Upper lobe of left lung (tissue), 6 donors: ENCODE measurements at regions not wholly inside any gene's neighbourhood (a gene's known extent, or its start where the extent isn't known, plus 50 kb on each side); places are given as distances from the start of the nearest gene placed in this dataset.
A peak's percentile ranks its signal among the peaks of the same experiment; 100 is the strongest.
"Not testable (repeated sequence)": the region's sequence is repeated elsewhere in the genome, so short reads cannot be mapped to it uniquely, and the experiment has no call there.

Experiments used
- ATAC-seq, 2 donors: fragments of 200-7000 bp; cut with Tn5 transposase; one replicate each; pipeline ENCODE4 v1.9.1; 2022; ENCODE audit warnings: mild to moderate bottlenecking in 2 of 2, moderate library complexity in 2 of 2; ENCODE audit not compliant: low FRiP score in 2 of 2
- DNase-seq, 2 donors: peaks; one replicate each; pipeline ENCODE4 v3.0.0-alpha.2; 2019 to 2020
- H3K27ac ChIP-seq, 4 donors: fragments of 200-600 bp; sonication (generic); one replicate each; pipeline ENCODE4 v1.5.1; 2016 to 2019
- H3K27me3 ChIP-seq, 4 donors: fragments of 200-600 bp; sonication (generic); one replicate each; pipeline ENCODE4 v1.5.1; 2017 to 2019
- H3K36me3 ChIP-seq, 4 donors: fragments of 200-600 bp; sonication (generic); one replicate each; pipeline ENCODE4 v1.5.1; 2016 to 2019
- H3K4me1 ChIP-seq, 4 donors: fragments of 200-600 bp; sonication (generic); one replicate each; pipeline ENCODE4 v1.5.1; 2018 to 2019
- H3K4me3 ChIP-seq, 4 donors: fragments of 200-600 bp; sonication (generic); one replicate each; pipeline ENCODE4 v1.5.1; 2017 to 2019; ENCODE audit warnings: mild to moderate bottlenecking in 2 of 4, moderate library complexity in 1 of 4
- H3K9me3 ChIP-seq, 4 donors: fragments of 200-600 bp; sonication (generic); one replicate each; pipeline ENCODE4 v1.5.1; 2018 to 2019
- CTCF ChIP-seq, 6 experiments: fragments of 450-650 bp in 4 of 6; fragments of 200-600 bp in 2 of 6; sonication (generic) in 2 of 6; IDR thresholded peaks; one replicate each; pipeline ENCODE4 v1.5.1; 2016 to 2019; ENCODE audit warnings: antibody characterized with exemption in 6 of 6
- EP300 ChIP-seq, 4 donors: sonication (generic); formaldehyde crosslinking; IDR thresholded peaks; one replicate each; pipeline ENCODE4 v1.5.1; 2017; ENCODE audit warnings: antibody characterized with exemption in 4 of 4, control low read depth in 2 of 4
- POLR2A ChIP-seq, 4 donors: fragments of 450-650 bp; IDR thresholded peaks; one replicate each; pipeline ENCODE4 v1.5.1; 2016 to 2017; ENCODE audit warnings: antibody characterized with exemption in 4 of 4, mild to moderate bottlenecking in 2 of 4
- POLR2AphosphoS5 ChIP-seq, 2 donors: sonication (generic); formaldehyde crosslinking; IDR thresholded peaks; one replicate each; pipeline ENCODE4 v1.5.1; 2017; ENCODE audit warnings: antibody characterized with exemption in 2 of 2
- WGBS, 2 donors: methylation state at CpG; one replicate each; pipeline ENCODE4 v1.1.5; 2017 to 2018; 5-methylcytosine and 5-hydroxymethylcytosine counted together
- donor health status: DM: no; HTN: no; CAD: no; lungs with moderate emphysema.
- donor health status: DM: no; HTN: yes; CAD: no; lungs with severe emphysema.

GRCh38 chr13:90645582-90645981 is 701.9 kb upstream of the MIR17HG start:
- no peak overlapping the region for H3K27ac ChIP-seq
- TF ChIP-seq POLR2AphosphoS5 (IDR thresholded peaks at IDR 0.05) (no peak), EP300 (IDR thresholded peaks at IDR 0.05) (no peak), POLR2A (IDR thresholded peaks at IDR 0.05) (no peak), CTCF (IDR thresholded peaks at IDR 0.05) (no peak)
- no peaks in the 10 kb centered on the region for H3K27me3 ChIP-seq
- no peak overlapping the region for H3K4me3 ChIP-seq
- no peaks in the 10 kb centered on the region for H3K4me1 ChIP-seq
- no peaks in the 10 kb centered on the region for H3K36me3 ChIP-seq
- no peak for ATAC-seq
- H3K9me3 ChIP-seq, result no peaks in the 10 kb centered on the region
- no peak for DNase-seq
- WGBS, 2 donors, result 94 to 100% methylated on average over 1 of the region's 1 CpG

DNA sequence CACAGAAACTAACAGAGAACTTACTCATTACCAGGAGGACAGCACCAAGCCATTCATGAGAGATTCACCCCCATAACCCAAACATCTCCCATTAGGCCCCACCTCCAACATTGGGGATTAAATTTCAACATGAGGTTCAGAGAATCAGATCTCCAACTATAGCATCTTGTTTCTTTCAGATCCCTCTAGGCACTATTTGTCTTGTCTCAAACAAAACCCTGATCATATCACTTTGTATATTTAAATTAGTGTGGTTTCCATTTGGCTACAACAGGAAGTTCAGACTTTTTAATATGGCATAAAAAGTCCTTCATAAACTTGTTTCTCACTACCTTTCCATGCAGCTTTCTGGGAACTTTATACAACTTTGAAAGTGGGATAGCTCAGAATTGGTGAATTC is 699.0 kb upstream of the MIR17HG start:
- ATAC-seq, result no peak
- Histone ChIP-seq H3K27ac (no peak overlapping the region), H3K27me3 (no peaks in the 10 kb centered on the region), H3K36me3 (no peaks in the 10 kb centered on the region), H3K9me3 (peaks cover 0 to 7% (median 0%) of the 10 kb centered on the region in 4 donors), H3K4me3 (no peak overlapping the region), H3K4me1 (no peaks in the 10 kb centered on the region)
- no peak for TF ChIP-seq EP300 (IDR thresholded peaks at IDR 0.05)
- TF ChIP-seq CTCF (IDR thresholded peaks at IDR 0.05), result no peak
- TF ChIP-seq POLR2A (IDR thresholded peaks at IDR 0.05), result no peak
- TF ChIP-seq POLR2AphosphoS5 (IDR thresholded peaks at IDR 0.05), result no peak
- DNase-seq, result no peak

DNA sequence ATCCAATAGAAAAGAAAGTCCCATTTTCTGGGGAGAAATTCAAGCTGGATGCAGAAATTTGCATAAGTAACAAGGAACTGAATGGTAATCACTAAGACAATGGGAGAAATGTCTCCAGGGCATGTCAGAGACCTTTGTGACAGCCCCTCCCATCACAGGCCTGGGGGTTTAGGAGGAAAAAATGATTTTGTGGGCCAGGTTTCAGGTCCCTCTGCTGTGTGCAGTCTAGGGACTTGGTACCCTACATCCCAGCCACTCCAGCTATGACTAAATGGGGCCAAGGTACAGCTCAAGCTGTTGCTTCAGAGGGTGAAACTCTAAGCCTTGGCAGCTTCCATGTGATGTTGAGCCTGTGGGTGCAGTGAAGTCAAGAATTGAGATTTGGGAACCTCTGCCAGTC is 695.5 kb upstream of the MIR17HG start:
- DNase-seq, result no peak
- Histone ChIP-seq H3K9me3 (peaks cover 0 to 7% (median 0%) of the 10 kb centered on the region in 4 donors), H3K27me3 (no peaks in the 10 kb centered on the region), H3K4me1 (no peaks in the 10 kb centered on the region), H3K36me3 (no peaks in the 10 kb centered on the region), H3K27ac (no peak overlapping the region), H3K4me3 (no peak overlapping the region)
- no peak for TF ChIP-seq POLR2A (IDR thresholded peaks at IDR 0.05)
- no peak for TF ChIP-seq EP300 (IDR thresholded peaks at IDR 0.05)
- no peak for TF ChIP-seq CTCF (IDR thresholded peaks at IDR 0.05)
- TF ChIP-seq POLR2AphosphoS5 (IDR thresholded peaks at IDR 0.05), result no peak
- no peak for ATAC-seq

- no peak for DNase-seq
- WGBS, 2 donors, result 96 to 97% methylated on average over 1 of the region's 1 CpG
- Histone ChIP-seq H3K9me3 (peaks cover 0 to 7% (median 0%) of the 10 kb centered on the region in 4 donors), H3K4me3 (no peak overlapping the region), H3K27me3 (no peaks in the 10 kb centered on the region), H3K36me3 (no peaks in the 10 kb centered on the region), H3K27ac (no peak overlapping the region), H3K4me1 (no peaks in the 10 kb centered on the region)
- no peak for TF ChIP-seq POLR2A (IDR thresholded peaks at IDR 0.05)
- no peak for TF ChIP-seq EP300 (IDR thresholded peaks at IDR 0.05)
- TF ChIP-seq POLR2AphosphoS5 (IDR thresholded peaks at IDR 0.05), result no peak
- no peak for TF ChIP-seq CTCF (IDR thresholded peaks at IDR 0.05)
- no peak for ATAC-seq
These were observed 692.5 kb upstream of the MIR17HG start for GRCh38 chr13:90654970-90655369.

- not testable (repeated sequence) for H3K4me1 ChIP-seq, H3K27me3 ChIP-seq, ATAC-seq, H3K27ac ChIP-seq, H3K4me3 ChIP-seq, H3K36me3 ChIP-seq, H3K9me3 ChIP-seq
- 89 to 93% methylated on average over 11 to 14 of the region's 14 CpGs for WGBS, 2 donors
- DNase-seq, result peak in 1 of 2 donors; percentile 37
These were observed 683.3 kb upstream of the MIR17HG start for GRCh38 chr13:90664200-90664599.
